Activated CD4-positive, alpha-beta T cell treated with anti-CD3 and anti-CD28 coated beads, Interleukin-2, amount 50 U/mL, for 1 hour (primary cell): ENCODE measurements at regions not wholly inside any gene's neighbourhood (a gene's known extent, or its start where the extent isn't known, plus 50 kb on each side); places are given as distances from the start of the nearest gene placed in this dataset.
"Not testable (repeated sequence)": the region's sequence is repeated elsewhere in the genome, so short reads cannot be mapped to it uniquely, and the experiment has no call there.

Experiments
- DNase-seq: peaks from one replicate; pipeline ENCODE4 v3.0.0-alpha.2; 2020

- DNase-seq = no peak
Observed at GRCh38 chr13:19062019-19062646, 119.5 kb downstream of the TUBA3C start.

- no peak for DNase-seq
Observed at GRCh38 chr13:19061278-19061677, 120.3 kb downstream of the TUBA3C start.

- DNase-seq = no peak
Observed at GRCh38 chr13:19060311-19061002, 121.2 kb downstream of the TUBA3C start.

GRCh38 chr13:19059016-19059780, 122.4 kb downstream of the TUBA3C start:
- no peak for DNase-seq

- DNase-seq = no peak
Observed at GRCh38 chr13:19058566-19058965, 123.1 kb downstream of the TUBA3C start.

- no peak for DNase-seq
Observed at GRCh38 chr13:19057588-19058340, 123.9 kb downstream of the TUBA3C start.

- no peak for DNase-seq
Observed at GRCh38 chr13:19056984-19057490, 124.6 kb downstream of the TUBA3C start.

- no peak for DNase-seq
Observed at GRCh38 chr13:19056355-19056880, 125.2 kb downstream of the TUBA3C start.

GRCh38 chr13:19055611-19056010, 126.0 kb downstream of the TUBA3C start:
- no peak for DNase-seq

- DNase-seq = no peak
Observed at GRCh38 chr13:19053561-19053960, 128.1 kb downstream of the TUBA3C start.

- DNase-seq = no peak
Observed at GRCh38 chr13:19052931-19053330, 128.7 kb downstream of the TUBA3C start.

- no peak for DNase-seq
Observed at GRCh38 chr13:19052180-19052579, 129.4 kb downstream of the TUBA3C start.

- DNase-seq = no peak
Observed at GRCh38 chr13:19050901-19051300, 130.7 kb downstream of the TUBA3C start.

- not testable (repeated sequence) for DNase-seq
Observed at GRCh38 chr13:19049624-19050023, 132.0 kb downstream of the TUBA3C start.

GRCh38 chr13:19048381-19048780, 133.2 kb downstream of the TUBA3C start:
- no peak for DNase-seq

- no peak for DNase-seq
Observed at GRCh38 chr13:19023115-19023514, 158.5 kb downstream of the TUBA3C start.

GRCh38 chr13:19020988-19021387, 160.6 kb downstream of the TUBA3C start:
- DNase-seq = no peak

- no peak for DNase-seq
Observed at GRCh38 chr13:18998389-18998788, 183.2 kb downstream of the TUBA3C start.

GRCh38 chr13:18996627-18997051, 185.0 kb downstream of the TUBA3C start:
- DNase-seq = no peak

- DNase-seq = no peak
Observed at GRCh38 chr13:18996221-18996620, 185.4 kb downstream of the TUBA3C start.

- DNase-seq = no peak
Observed at GRCh38 chr13:18995259-18995873, 186.3 kb downstream of the TUBA3C start.
